Bronchial epithelial cell (primary cell): ENCODE measurements at regions not wholly inside any gene's neighbourhood (a gene's known extent, or its start where the extent isn't known, plus 50 kb on each side); places are given as distances from the start of the nearest gene placed in this dataset.
A peak's percentile ranks its signal among the peaks of the same experiment; 100 is the strongest.

ENCODE experiments used
- DNase-seq: peaks from one replicate; pipeline ENCODE4 v3.0.0-alpha.2; 2010; ENCODE audit warnings: low read depth
- FAIRE-seq: peaks from 2 replicates; lab custom pipeline; 2011; peaks lifted over from hg19 to GRCh38; lab: Jason Lieb, UNC
- H3K27me3 ChIP-seq: 2 replicates; pipeline ENCODE4 v1.5.1; 2011; ENCODE audit warnings: low read length; ENCODE audit not compliant: control insufficient read depth, insufficient read depth
- H3K36me3 ChIP-seq: 2 replicates; pipeline ENCODE4 v1.5.1; 2011; ENCODE audit warnings: low read length; ENCODE audit not compliant: control insufficient read depth, insufficient read depth
- H3K4me3 ChIP-seq: 2 replicates; pipeline ENCODE4 v1.5.1; 2011; ENCODE audit warnings: mild to moderate bottlenecking, low read depth, low read length, control low read depth
- TF ChIP-seq, protein P1 (sequence below): IDR thresholded peaks from 2 replicates; pipeline ENCODE4 v1.5.1; 2011; ENCODE audit warnings: mild to moderate bottlenecking, moderate library complexity, low read length, control low read depth, inconsistent platforms; ENCODE audit not compliant: insufficient read depth, severe bottlenecking

DNA sequence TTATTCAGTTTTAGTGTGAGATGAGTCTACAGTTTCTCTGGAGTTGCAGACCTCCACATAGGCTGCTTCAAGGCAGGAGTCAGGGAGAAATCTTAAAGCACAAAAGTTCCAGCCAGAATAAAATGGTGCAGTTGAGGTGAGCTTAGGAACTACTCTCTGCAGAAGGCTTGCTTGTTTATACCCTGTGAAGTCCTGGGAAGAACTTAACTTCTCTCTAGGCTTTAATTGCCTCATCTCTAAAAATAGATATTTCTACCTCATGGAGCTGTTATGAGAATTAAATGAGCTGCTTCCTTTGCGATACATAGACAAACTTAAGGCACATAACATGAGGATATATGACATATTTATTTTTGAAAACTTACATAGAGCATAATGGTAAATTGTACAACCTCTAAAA lies 286.2 kb downstream of the GPATCH2 start:
- TF ChIP-seq, protein P1, sequence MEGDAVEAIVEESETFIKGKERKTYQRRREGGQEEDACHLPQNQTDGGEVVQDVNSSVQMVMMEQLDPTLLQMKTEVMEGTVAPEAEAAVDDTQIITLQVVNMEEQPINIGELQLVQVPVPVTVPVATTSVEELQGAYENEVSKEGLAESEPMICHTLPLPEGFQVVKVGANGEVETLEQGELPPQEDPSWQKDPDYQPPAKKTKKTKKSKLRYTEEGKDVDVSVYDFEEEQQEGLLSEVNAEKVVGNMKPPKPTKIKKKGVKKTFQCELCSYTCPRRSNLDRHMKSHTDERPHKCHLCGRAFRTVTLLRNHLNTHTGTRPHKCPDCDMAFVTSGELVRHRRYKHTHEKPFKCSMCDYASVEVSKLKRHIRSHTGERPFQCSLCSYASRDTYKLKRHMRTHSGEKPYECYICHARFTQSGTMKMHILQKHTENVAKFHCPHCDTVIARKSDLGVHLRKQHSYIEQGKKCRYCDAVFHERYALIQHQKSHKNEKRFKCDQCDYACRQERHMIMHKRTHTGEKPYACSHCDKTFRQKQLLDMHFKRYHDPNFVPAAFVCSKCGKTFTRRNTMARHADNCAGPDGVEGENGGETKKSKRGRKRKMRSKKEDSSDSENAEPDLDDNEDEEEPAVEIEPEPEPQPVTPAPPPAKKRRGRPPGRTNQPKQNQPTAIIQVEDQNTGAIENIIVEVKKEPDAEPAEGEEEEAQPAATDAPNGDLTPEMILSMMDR: no peak
- no peak for FAIRE-seq
- Histone ChIP-seq H3K36me3 (no peaks in the 10 kb centered on the region), H3K27me3 (no peaks in the 10 kb centered on the region), H3K4me3 (no peak overlapping the region)
- no peak for DNase-seq

DNA sequence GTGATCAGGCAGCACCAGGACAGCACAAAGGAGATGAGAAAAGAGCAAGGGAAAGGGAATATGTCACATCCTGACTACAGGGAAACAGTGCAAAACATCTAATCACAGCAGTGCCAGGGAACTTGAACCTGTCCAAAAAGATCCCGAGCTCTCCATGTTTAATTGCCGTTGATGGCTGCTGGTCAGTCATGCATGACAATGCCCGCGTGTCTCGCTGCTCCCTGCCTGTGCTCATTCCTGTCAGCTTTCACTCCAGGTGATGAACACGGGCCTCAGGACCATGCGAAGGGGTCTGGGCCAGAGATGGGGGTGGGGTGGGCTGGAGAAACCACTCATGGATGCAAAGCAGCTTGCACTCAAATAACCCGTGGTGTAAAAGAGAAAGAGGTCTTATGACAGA lies 287.0 kb downstream of the GPATCH2 start:
- TF ChIP-seq, protein P1: no peak
- H3K36me3 ChIP-seq: no peaks in the 10 kb centered on the region
- FAIRE-seq (no peak), DNase-seq (no peak)
- H3K4me3 ChIP-seq: no peak overlapping the region
- H3K27me3 ChIP-seq: no peaks in the 10 kb centered on the region

DNA sequence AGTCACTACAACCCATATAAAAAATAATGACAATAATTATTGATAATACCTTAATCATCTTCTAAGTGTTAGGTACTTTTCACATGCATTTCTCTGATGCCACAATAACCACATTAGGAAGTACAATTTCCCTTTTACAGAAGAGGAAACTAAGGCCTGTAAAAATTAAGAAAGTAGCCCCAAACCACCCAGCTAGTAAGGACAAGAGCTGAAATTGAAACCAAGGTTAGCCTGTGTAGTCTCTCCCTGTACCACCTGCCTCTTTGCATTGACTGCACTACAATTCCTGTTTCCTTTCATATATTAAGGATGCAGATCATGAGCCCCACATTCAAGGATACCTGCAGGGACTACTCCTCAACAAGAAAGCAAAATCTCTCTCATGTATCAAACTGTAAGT lies 288.8 kb downstream of the GPATCH2 start:
- TF ChIP-seq, protein P1: no peak
- Histone ChIP-seq H3K4me3 (no peak overlapping the region), H3K36me3 (no peaks in the 10 kb centered on the region), H3K27me3 (peaks cover 2% of the 10 kb centered on the region)
- FAIRE-seq (no peak), DNase-seq (no peak)

DNA sequence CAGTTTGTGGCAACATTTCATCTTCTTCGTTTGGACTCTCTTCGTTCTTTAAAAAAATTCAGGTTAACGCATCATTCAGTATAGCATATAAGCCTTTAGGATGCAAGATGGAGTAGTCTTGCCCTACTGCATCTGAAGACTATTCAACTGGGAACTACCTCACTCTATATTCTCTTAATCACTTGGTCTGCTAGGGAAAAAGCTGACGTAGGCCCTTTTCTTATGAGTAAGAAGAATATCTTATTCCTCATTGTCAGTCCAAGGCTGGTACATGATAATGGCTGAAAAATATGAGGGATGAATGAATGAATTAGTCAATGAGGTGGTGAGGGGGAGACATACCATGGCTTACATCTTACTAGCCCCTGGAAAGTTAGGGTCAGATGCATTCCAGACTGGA lies 294.2 kb downstream of the GPATCH2 start:
- TF ChIP-seq, protein P1: no peak

DNA sequence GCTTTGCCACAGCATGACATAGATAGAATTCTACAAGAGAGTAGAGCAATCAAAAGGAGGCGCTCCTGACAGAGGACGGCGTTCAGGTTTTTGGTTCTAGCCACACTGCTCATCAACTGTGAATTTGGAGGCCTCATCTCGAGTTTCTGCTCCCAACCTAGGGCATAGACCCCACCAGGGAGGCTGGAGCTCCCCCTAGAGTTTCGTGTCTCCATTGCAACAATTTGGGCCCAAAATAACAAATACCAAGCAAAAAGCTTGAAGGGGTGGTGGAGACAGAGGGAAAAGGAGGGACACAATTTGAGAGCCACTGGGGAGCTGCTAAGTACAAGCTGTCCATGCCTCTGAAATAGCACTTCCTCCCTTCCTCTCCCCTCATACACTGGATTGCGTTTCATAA lies 297.0 kb downstream of the GPATCH2 start:
- TF ChIP-seq, protein P1: peak; percentile 78
- Histone ChIP-seq H3K36me3 (no peaks in the 10 kb centered on the region), H3K27me3 (peaks cover 2% of the 10 kb centered on the region), H3K4me3 (no peak overlapping the region)
- DNase-seq (peak; percentile 30), FAIRE-seq (peak; percentile 43)

More for the DNA sequence above, 294.2 kb downstream of the GPATCH2 start:
- FAIRE-seq (no peak), DNase-seq (no peak)
- Histone ChIP-seq H3K36me3 (no peaks in the 10 kb centered on the region), H3K27me3 (peaks cover 2% of the 10 kb centered on the region), H3K4me3 (no peak overlapping the region)

DNA sequence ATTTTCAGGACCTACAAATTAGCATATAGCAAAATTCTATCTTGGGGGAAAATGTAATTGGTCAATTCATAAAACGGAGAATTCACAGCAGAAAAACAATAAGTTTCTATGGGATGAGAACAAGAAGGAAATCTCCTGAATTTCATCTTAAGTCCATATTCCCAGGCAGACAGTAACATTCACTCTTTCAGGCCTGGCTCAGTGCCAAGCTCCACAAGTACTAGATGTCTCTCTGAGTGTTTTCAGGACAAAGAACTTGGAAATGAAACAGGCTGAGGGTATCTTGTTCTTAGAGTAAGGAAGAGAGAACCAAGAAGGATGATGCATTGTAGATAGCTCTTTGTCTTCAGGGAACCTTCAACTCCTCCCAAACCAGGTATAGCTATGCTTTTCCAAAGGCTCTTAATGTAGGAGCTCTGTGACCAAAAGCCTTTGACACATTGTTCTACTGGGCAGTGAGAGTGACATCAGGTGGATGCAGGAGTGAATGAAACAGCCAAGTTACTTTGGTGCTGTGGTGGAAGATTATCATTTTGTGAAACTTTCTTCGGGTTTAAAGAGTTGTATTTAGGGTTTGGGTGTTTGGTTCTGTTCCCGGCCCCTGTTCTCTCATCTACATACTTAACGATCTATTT lies 298.3 kb downstream of the GPATCH2 start:
- no peak for DNase-seq
- Histone ChIP-seq H3K36me3 (no peaks in the 10 kb centered on the region), H3K27me3 (no peaks in the 10 kb centered on the region), H3K4me3 (no peak overlapping the region)
- TF ChIP-seq, protein P1: no peak
- FAIRE-seq: no peak
